ENCODE measurements at regions not wholly inside any gene's neighbourhood (a gene's known extent, or its start where the extent isn't known, plus 50 kb on each side); places are given as distances from the start of the nearest gene placed in this dataset.

DNA sequence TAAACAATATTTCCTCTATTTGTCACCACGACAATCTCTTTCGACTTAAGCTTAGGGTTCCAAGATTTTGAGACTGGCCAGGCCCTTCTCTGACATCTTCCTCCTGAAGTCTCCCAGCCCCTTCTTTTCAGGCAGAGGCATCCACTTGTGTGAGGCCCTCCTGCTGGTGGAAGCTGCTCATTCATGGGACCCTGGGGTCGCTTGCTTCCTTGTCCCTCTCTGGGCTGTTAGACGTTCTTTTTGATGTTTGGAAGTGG is 188.2 kb upstream of the APCDD1 start:
- Histone ChIP-seq H3K4me3 (ENCODE audit: low read length, poor library complexity, severe bottlenecking) (no peak overlapping the region), H3K9me3 (ENCODE audit: insufficient read depth, low read depth, low read length) (no peaks in the 10 kb centered on the region), H3K4me1 (ENCODE audit: insufficient read depth, low read length, poor library complexity, severe bottlenecking) (no peaks in the 10 kb centered on the region), H3K79me2 (ENCODE audit: insufficient read depth, low read length) (no peaks in the 10 kb centered on the region), H3K27me3 (ENCODE audit: insufficient read depth, low read length, poor library complexity, severe bottlenecking) (no peaks in the 10 kb centered on the region), H3K9me2 (replicated peaks; ENCODE audit: low read depth, low read length) (no peaks in the 10 kb centered on the region), H3K36me3 (ENCODE audit: insufficient read depth, low read length) (no peaks in the 10 kb centered on the region), H3F3A (ENCODE audit: low read depth) (no peaks in the 10 kb centered on the region), H3K4me2 (ENCODE audit: low read depth, low read length, poor library complexity, severe bottlenecking) (no peak overlapping the region), H3K9ac (ENCODE audit: low read depth, low read length, poor library complexity, severe bottlenecking) (no peak overlapping the region), H4K20me1 (ENCODE audit: insufficient read depth, low read length, poor library complexity, severe bottlenecking) (no peaks in the 10 kb centered on the region), H2AFZ (ENCODE audit: low read length) (no peak overlapping the region)
- TF ChIP-seq EZH2phosphoT487 (IDR thresholded peaks at IDR 0.05; ENCODE audit: borderline replicate concordance) (no peak), CTCF (conservative IDR thresholded peaks at IDR 0.05; ENCODE audit: low read length) (no peak)

DNA sequence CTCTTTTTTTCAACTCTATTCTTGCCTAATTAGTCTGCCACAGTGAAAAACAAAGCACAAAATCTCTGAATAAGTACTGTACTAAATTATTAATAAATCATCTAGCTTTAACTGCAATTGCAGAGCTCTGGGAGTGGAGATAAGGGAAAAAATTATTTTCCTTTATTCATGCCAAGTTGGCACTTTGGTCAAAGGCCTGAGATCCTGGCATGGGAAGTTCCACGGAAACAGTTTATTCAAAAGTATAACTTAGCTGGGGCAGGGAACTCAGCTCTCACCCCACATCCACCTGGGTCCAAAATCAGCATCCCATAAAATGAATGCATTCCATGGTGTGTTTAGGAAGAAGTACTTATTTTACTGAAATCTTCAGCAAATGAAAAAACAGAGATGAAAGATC is 185.2 kb upstream of the APCDD1 start:
- H3F3A ChIP-seq (ENCODE audit: low read depth): no peaks in the 10 kb centered on the region
- no peak overlapping the region for H3K4me2 ChIP-seq (ENCODE audit: low read depth, low read length, poor library complexity, severe bottlenecking)
- no peaks in the 10 kb centered on the region for H3K9me2 ChIP-seq (replicated peaks; ENCODE audit: low read depth, low read length)
- H3K79me2 ChIP-seq (ENCODE audit: insufficient read depth, low read length): no peaks in the 10 kb centered on the region
- no peak overlapping the region for H3K4me3 ChIP-seq (ENCODE audit: low read length, poor library complexity, severe bottlenecking)
- H3K4me1 ChIP-seq (ENCODE audit: insufficient read depth, low read length, poor library complexity, severe bottlenecking): no peaks in the 10 kb centered on the region
- no peaks in the 10 kb centered on the region for H3K27me3 ChIP-seq (ENCODE audit: insufficient read depth, low read length, poor library complexity, severe bottlenecking)
- H3K9me3 ChIP-seq (ENCODE audit: insufficient read depth, low read depth, low read length): no peaks in the 10 kb centered on the region
- TF ChIP-seq EZH2phosphoT487 (IDR thresholded peaks at IDR 0.05; ENCODE audit: borderline replicate concordance) (no peak), CTCF (conservative IDR thresholded peaks at IDR 0.05; ENCODE audit: low read length) (no peak)
- H2AFZ ChIP-seq (ENCODE audit: low read length): no peak overlapping the region
- no peaks in the 10 kb centered on the region for H3K36me3 ChIP-seq (ENCODE audit: insufficient read depth, low read length)
- no peaks in the 10 kb centered on the region for H4K20me1 ChIP-seq (ENCODE audit: insufficient read depth, low read length, poor library complexity, severe bottlenecking)
- no peak overlapping the region for H3K9ac ChIP-seq (ENCODE audit: low read depth, low read length, poor library complexity, severe bottlenecking)

DNA sequence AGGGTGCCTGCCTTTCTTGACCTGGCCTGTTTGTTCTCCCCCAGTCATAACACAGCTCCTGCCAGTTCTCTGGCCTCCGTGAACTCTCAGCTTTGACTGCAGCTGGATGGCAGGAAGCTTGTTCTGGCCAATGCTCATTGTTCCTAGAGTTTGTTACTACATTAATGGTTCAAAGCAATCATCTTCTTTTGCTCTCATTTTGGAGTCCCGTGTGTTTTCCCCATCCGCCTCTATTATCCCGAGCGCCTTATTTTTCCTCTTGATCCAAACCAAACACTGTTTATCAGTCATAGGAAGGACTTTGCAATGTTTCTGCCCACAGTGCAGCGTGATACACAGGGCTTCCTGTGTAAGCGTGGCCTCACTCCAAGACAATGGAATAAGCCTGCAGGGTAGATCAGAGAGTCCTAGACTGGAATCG is 184.3 kb upstream of the APCDD1 start:
- H3K9ac ChIP-seq (ENCODE audit: low read depth, low read length, poor library complexity, severe bottlenecking): no peak overlapping the region
- no peaks in the 10 kb centered on the region for H3K4me1 ChIP-seq (ENCODE audit: insufficient read depth, low read length, poor library complexity, severe bottlenecking)
- no peaks in the 10 kb centered on the region for H3K36me3 ChIP-seq (ENCODE audit: insufficient read depth, low read length)
- H3K4me2 ChIP-seq (ENCODE audit: low read depth, low read length, poor library complexity, severe bottlenecking): no peak overlapping the region
- no peak overlapping the region for H3K4me3 ChIP-seq (ENCODE audit: low read length, poor library complexity, severe bottlenecking)
- no peaks in the 10 kb centered on the region for H3K79me2 ChIP-seq (ENCODE audit: insufficient read depth, low read length)
- no peak for TF ChIP-seq EZH2phosphoT487 (IDR thresholded peaks at IDR 0.05; ENCODE audit: borderline replicate concordance)
- TF ChIP-seq CTCF (conservative IDR thresholded peaks at IDR 0.05; ENCODE audit: low read length): no peak
- H4K20me1 ChIP-seq (ENCODE audit: insufficient read depth, low read length, poor library complexity, severe bottlenecking): no peaks in the 10 kb centered on the region
- no peaks in the 10 kb centered on the region for H3F3A ChIP-seq (ENCODE audit: low read depth)
- H2AFZ ChIP-seq (ENCODE audit: low read length): no peak overlapping the region
- no peaks in the 10 kb centered on the region for H3K9me2 ChIP-seq (replicated peaks; ENCODE audit: low read depth, low read length)
- H3K9me3 ChIP-seq (ENCODE audit: insufficient read depth, low read depth, low read length): no peaks in the 10 kb centered on the region
- no peaks in the 10 kb centered on the region for H3K27me3 ChIP-seq (ENCODE audit: insufficient read depth, low read length, poor library complexity, severe bottlenecking)
